ENCODE measurements at regions not wholly inside any gene's neighbourhood (a gene's known extent, or its start where the extent isn't known, plus 50 kb on each side); places are given as distances from the start of the nearest gene placed in this dataset.
"Not testable (repeated sequence)": the region's sequence is repeated elsewhere in the genome, so short reads cannot be mapped to it uniquely, and the experiment has no call there.

DNA sequence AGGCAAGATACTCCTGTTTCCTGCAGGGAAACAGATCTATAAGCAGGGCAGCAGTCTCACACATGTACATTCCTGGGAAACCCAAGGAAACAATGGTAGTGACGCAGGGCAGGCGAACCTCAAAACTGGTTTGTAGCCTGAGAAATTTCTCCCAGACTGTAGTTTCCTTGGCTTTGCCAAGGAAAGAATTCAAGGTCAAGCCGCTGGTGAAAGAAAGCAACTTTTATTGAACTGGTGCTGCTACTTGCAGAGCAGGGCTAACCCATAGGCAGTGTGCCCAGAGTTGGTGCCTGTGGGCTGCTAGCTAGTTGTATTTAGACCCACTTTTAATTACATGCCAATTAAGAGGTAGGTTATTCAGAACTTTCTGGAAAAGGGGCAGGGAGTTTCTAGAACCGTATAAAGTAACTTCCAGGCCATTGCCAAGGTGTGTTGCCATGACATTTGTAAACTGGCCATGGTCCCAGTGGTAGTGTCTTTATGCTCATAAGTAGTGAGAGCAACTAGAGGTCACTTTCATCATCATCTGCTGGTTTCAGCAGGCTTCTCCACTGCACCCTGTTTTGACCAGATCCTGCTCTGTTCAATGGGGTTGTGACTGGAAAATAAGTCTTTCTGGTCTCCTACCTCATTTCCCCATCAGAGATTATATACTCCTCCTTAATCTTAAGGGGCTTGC is 89.7 kb downstream of the PPIAL4C start:
- H3K27ac Mint-ChIP-seq, H3K27me3 Mint-ChIP-seq: not testable (repeated sequence)

GRCh38 chr1:149674921-149675320 is 91.3 kb downstream of the PPIAL4C start:
- H3K27me3 Mint-ChIP-seq; DNase-seq; intact Hi-C loops (cut with micrococcal nuclease); H3K4me1 Mint-ChIP-seq; H3K4me3 Mint-ChIP-seq; H3K27ac Mint-ChIP-seq; H3K36me3 Mint-ChIP-seq (ENCODE audit: low read depth); H3K9me3 Mint-ChIP-seq: not testable (repeated sequence)

More for the DNA sequence above, 89.7 kb downstream of the PPIAL4C start:
- H3K36me3 Mint-ChIP-seq (ENCODE audit: low read depth); H3K4me1 Mint-ChIP-seq; H3K4me3 Mint-ChIP-seq; intact Hi-C loops (cut with micrococcal nuclease); DNase-seq; H3K9me3 Mint-ChIP-seq: not testable (repeated sequence)

DNA sequence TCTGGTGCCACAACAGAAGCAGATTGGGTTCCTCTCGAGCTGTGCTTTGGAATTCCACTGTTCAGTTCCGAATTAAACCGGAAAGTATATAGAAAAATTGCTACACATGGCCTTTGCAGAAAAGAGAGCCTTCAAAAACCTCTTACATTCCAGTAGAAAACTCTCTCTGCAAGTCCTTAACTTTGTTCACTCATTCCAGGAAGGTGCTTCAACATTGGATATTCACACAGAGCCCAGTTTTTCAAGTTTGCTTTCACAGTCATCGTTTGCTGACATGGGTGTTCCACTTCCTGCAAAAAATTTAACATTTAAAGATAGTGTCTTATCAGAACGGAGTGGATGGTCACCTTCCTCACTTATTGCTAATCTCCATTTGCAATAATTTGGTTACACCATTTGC is 93.7 kb downstream of the PPIAL4C start:
- H3K27me3 Mint-ChIP-seq; H3K27ac Mint-ChIP-seq; H3K4me3 Mint-ChIP-seq; DNase-seq; H3K9me3 Mint-ChIP-seq; H3K36me3 Mint-ChIP-seq (ENCODE audit: low read depth); H3K4me1 Mint-ChIP-seq; intact Hi-C loops (cut with micrococcal nuclease): not testable (repeated sequence)

GRCh38 chr1:149686593-149687238 is 95.8 kb upstream of the FCGR1A start:
- DNase-seq; intact Hi-C loops (cut with micrococcal nuclease); H3K9me3 Mint-ChIP-seq; H3K36me3 Mint-ChIP-seq (ENCODE audit: low read depth); H3K27me3 Mint-ChIP-seq; H3K27ac Mint-ChIP-seq; H3K4me1 Mint-ChIP-seq; H3K4me3 Mint-ChIP-seq: not testable (repeated sequence)

DNA sequence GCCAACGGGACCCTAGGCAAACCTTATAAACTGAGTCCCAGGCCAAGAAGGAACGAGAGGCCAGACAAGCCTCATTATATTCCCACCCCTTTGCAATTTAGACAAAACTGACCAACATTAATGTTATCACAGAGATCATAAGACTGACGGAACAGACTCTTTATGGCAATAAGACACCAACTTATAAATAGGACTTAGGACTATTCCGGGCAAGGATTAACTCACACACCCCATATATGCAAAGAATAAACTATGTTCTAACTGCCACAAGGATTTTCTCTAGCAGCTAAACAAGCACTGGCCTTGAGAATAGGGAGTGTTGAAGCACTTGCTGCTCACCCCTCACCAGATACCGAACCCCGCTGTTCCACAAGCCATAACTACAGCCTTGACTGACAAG is 91.1 kb upstream of the FCGR1A start:
- H3K27ac Mint-ChIP-seq; H3K27me3 Mint-ChIP-seq; H3K36me3 Mint-ChIP-seq (ENCODE audit: low read depth); H3K4me3 Mint-ChIP-seq; DNase-seq; H3K9me3 Mint-ChIP-seq; intact Hi-C loops (cut with micrococcal nuclease): not testable (repeated sequence)
- H3K4me1 Mint-ChIP-seq = peaks cover 10% of the 10 kb centered on the region

DNA sequence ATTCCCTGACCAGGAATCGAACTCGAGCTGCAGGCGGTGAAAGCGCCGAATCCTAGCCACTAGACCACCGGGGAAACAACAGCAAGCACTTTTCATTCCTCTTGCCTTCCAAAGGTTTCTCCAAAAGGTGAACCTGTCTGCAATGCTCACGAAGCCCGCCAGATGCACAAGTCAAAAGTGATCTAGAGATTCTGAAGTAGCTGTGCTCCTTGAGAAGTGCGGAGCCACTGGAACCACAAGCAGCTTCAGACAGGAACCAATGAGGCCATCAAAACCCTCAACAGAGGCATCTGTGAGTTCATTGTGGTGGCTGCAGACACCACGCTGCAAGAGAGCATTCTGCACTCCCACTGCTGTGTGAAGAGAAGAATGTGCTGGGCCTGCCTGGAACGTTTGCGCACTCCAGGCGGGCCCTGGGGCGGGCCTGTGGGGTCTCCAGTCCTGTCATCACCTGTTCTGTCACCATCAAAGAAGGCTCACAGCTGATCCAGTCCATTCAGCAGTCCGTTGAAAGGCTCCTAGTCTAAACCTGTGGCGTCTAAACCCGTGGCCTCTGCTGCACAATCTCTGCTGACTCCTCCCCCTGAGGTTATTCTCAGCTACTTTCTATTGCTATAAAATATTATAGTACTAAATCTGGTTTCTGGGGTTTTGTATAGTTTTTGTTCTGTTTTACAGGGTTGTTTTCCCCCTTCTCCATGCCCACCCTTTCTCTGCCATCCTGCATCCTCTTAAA is 89.5 kb upstream of the FCGR1A start:
- H3K27me3 Mint-ChIP-seq; H3K36me3 Mint-ChIP-seq (ENCODE audit: low read depth); H3K27ac Mint-ChIP-seq; H3K9me3 Mint-ChIP-seq; intact Hi-C loops (cut with micrococcal nuclease): not testable (repeated sequence)
- peak overlapping the region; percentile 22 for H3K4me3 Mint-ChIP-seq
- DNase-seq = peak; percentile 83
- H3K4me1 Mint-ChIP-seq = peaks cover 10% of the 10 kb centered on the region

DNA sequence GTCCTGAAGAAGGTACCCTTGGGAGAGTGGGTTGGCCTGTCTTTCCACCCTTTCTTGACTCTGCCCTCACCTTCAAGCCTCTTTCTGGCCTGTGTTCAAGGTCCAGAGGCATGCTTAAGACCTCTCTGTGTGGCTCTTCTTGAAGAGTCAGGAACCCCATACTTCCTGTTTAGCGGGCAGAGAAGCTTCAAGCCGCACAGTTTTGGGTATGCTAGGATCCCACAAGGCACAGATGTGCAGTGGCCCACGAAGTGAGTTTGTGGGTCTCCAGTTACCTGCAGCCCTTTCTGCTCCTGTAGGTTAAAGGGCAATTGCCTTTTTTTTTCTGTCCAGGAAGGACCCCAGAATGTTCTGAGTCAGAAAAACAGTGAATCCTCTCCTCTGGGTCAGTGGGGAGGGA is 87.4 kb upstream of the FCGR1A start:
- intact Hi-C loops (cut with micrococcal nuclease); H3K27me3 Mint-ChIP-seq; H3K36me3 Mint-ChIP-seq (ENCODE audit: low read depth); H3K9me3 Mint-ChIP-seq; H3K4me3 Mint-ChIP-seq; H3K27ac Mint-ChIP-seq: not testable (repeated sequence)
- peaks cover 10% of the 10 kb centered on the region for H3K4me1 Mint-ChIP-seq
- peak; percentile 61 for DNase-seq

GRCh38 chr1:149700220-149700619 is 82.3 kb upstream of the FCGR1A start:
- H3K9me3 Mint-ChIP-seq; intact Hi-C loops (cut with micrococcal nuclease); H3K36me3 Mint-ChIP-seq (ENCODE audit: low read depth); H3K4me1 Mint-ChIP-seq; H3K4me3 Mint-ChIP-seq; H3K27me3 Mint-ChIP-seq; H3K27ac Mint-ChIP-seq; DNase-seq: not testable (repeated sequence)

- H3K36me3 Mint-ChIP-seq (ENCODE audit: low read depth); intact Hi-C loops (cut with micrococcal nuclease); H3K27me3 Mint-ChIP-seq; H3K4me1 Mint-ChIP-seq; H3K9me3 Mint-ChIP-seq; DNase-seq; H3K27ac Mint-ChIP-seq; H3K4me3 Mint-ChIP-seq: not testable (repeated sequence)
Measured at GRCh38 chr1:149700677-149701567, 81.6 kb upstream of the FCGR1A start.

DNA sequence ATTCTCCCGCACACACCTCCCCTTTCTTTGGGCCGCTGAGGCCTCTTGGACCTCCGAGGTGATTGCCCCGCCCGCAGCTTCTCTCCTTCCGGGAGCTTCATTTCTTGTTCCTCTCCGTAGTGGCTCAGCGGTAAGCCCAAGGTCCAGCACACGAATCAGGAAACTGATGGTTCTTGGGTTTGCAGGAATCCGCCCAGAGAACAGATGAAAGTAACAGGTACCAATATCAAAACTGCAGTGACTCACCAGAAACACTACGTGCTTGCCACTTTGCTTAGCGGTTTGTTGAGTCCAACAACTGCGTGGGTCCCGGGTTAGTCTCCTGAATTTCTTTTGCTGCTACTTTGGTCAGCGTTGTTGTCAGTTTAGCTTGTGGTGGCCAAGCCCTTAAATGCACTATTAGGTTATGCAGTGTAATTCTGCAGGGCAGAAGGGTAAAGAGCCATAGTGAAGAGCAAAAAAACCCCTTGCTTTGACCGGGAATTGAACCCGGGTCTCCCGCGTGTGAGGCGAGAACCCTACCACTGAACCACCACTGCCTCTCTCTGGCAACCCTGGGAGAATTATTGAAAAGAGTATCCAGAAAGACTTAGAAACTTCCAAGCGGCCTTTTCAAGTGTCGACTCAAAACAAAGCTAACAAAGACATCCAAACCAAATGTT is 74.2 kb upstream of the FCGR1A start:
- H3K27ac Mint-ChIP-seq = peak overlapping the region; percentile 88
- intact Hi-C loops (cut with micrococcal nuclease) = not testable (repeated sequence)

GRCh38 chr1:149711651-149712050 is 70.8 kb upstream of the FCGR1A start:
- DNase-seq; H3K4me1 Mint-ChIP-seq; H3K27me3 Mint-ChIP-seq; H3K36me3 Mint-ChIP-seq (ENCODE audit: low read depth); intact Hi-C loops (cut with micrococcal nuclease); H3K9me3 Mint-ChIP-seq; H3K4me3 Mint-ChIP-seq; H3K27ac Mint-ChIP-seq: not testable (repeated sequence)

More for the DNA sequence above, 74.2 kb upstream of the FCGR1A start:
- not testable (repeated sequence) for H3K4me1 Mint-ChIP-seq; H3K36me3 Mint-ChIP-seq (ENCODE audit: low read depth); H3K9me3 Mint-ChIP-seq; H3K27me3 Mint-ChIP-seq
- DNase-seq = peak; percentile 83
- peak overlapping the region; percentile 74 for H3K4me3 Mint-ChIP-seq

DNA sequence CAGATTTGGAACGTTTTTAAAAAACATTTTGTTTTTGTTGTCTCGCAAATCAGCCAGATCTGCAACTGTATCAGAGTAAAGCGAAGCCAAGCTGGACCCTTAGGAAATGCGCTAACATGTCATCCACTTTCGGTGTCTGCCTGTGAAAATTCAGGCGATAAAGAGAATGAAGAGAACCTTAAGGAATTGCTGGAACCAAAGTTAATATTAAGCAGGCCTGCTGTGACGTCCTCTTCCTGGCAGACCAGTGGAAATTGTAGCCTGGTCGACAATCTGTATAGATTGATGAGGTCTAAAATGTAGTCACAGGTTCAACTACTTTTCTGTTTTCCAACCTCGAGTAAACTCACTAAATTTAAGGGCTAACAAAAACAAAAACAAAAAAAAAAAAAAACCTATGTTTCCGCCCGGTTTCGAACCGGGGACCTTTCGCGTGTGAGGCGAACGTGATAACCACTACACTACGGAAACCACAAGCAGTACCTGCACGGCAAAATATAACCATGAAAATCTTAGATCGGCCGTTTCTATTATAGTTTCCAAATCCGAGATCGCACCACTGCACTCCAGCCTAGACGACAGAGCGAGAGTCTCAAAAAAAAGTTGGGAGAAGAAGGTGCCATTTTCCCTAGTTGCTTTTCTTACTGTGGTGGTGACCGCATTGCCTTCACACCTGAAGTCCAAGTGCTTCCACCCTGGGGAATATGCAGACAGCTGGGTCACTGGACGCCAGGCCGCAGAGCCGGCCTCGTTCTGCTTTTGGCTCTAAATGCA is 70.2 kb upstream of the FCGR1A start:
- H3K9me3 Mint-ChIP-seq; H3K36me3 Mint-ChIP-seq (ENCODE audit: low read depth); H3K4me3 Mint-ChIP-seq; H3K27ac Mint-ChIP-seq; H3K4me1 Mint-ChIP-seq; H3K27me3 Mint-ChIP-seq; intact Hi-C loops (cut with micrococcal nuclease): not testable (repeated sequence)
- peak; percentile 69 for DNase-seq

GRCh38 chr1:149713513-149713912 is 69.0 kb upstream of the FCGR1A start:
- DNase-seq; intact Hi-C loops (cut with micrococcal nuclease); H3K4me3 Mint-ChIP-seq; H3K27me3 Mint-ChIP-seq; H3K27ac Mint-ChIP-seq; H3K4me1 Mint-ChIP-seq; H3K36me3 Mint-ChIP-seq (ENCODE audit: low read depth); H3K9me3 Mint-ChIP-seq: not testable (repeated sequence)

Measured in activated CD4-positive, alpha-beta T cell treated with anti-CD3 and anti-CD28 coated beads, Interleukin-2, amount 10 ng/mL, durations not matched to agents 24 days and 14 days (primary cell).